ENCODE measurements at regions not wholly inside any gene's neighbourhood (a gene's known extent, or its start where the extent isn't known, plus 50 kb on each side); places are given as distances from the start of the nearest gene placed in this dataset.

DNA sequence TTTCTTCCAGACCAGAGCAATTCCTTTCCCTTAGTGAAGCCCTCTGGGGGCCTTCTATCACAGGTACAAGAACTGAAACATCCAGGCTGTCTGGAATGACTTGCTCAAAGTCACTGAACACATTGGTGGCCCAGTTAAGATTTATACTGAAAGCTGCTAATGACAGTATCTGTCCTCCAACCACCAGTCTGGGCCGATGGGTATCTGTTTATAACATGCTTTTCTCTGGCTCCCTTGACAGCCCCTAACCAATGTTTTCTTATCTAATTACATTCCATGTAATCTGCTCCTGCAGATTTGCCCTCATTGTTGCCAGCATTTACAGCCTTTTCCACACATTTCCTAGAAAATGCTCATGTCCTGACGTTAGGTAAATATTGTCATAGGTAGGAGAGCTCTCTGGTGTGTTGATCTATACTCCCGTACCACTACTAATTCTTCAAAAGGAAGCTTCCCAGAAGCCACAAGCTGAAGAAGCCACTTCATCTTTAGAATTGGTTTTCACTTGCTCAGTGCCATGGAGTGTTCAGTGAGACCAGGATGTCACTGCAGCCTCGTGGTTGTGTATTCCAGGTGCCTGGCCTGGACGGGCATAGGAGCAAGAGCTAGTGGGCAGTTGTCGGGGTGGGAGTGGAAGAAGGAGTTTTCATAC is 163.9 kb downstream of the TSEN15 start:
- DNase-seq, result no peak
- intact Hi-C loops (cut with DNase I; ENCODE audit: low total_unique reads), result no loop called here
- Histone ChIP-seq H3K36me3 (no peaks in the 10 kb centered on the region), H3K9me3 (no peaks in the 10 kb centered on the region), H3K4me1 (peaks cover 0 to 5% (median 0%) of the 10 kb centered on the region in 6 donors), H3K4me3 (no peak overlapping the region), H3K27me3 (replicated peaks in 1 of 7) (no peaks in the 10 kb centered on the region), H3K27ac (no peak overlapping the region)
- no peak for TF ChIP-seq POLR2AphosphoS5 (IDR thresholded peaks at IDR 0.05)
- TF ChIP-seq POLR2A (IDR thresholded peaks at IDR 0.05), result no peak
- TF ChIP-seq, protein P1, sequence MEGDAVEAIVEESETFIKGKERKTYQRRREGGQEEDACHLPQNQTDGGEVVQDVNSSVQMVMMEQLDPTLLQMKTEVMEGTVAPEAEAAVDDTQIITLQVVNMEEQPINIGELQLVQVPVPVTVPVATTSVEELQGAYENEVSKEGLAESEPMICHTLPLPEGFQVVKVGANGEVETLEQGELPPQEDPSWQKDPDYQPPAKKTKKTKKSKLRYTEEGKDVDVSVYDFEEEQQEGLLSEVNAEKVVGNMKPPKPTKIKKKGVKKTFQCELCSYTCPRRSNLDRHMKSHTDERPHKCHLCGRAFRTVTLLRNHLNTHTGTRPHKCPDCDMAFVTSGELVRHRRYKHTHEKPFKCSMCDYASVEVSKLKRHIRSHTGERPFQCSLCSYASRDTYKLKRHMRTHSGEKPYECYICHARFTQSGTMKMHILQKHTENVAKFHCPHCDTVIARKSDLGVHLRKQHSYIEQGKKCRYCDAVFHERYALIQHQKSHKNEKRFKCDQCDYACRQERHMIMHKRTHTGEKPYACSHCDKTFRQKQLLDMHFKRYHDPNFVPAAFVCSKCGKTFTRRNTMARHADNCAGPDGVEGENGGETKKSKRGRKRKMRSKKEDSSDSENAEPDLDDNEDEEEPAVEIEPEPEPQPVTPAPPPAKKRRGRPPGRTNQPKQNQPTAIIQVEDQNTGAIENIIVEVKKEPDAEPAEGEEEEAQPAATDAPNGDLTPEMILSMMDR (IDR thresholded peaks at IDR 0.05 in 8 of 11, conservative IDR thresholded peaks at IDR 0.05 in 3 of 11), result no peak
- 83 to 92% (median 88%) methylated on average over 6 of the region's 6 CpGs for WGBS, 5 donors

DNA sequence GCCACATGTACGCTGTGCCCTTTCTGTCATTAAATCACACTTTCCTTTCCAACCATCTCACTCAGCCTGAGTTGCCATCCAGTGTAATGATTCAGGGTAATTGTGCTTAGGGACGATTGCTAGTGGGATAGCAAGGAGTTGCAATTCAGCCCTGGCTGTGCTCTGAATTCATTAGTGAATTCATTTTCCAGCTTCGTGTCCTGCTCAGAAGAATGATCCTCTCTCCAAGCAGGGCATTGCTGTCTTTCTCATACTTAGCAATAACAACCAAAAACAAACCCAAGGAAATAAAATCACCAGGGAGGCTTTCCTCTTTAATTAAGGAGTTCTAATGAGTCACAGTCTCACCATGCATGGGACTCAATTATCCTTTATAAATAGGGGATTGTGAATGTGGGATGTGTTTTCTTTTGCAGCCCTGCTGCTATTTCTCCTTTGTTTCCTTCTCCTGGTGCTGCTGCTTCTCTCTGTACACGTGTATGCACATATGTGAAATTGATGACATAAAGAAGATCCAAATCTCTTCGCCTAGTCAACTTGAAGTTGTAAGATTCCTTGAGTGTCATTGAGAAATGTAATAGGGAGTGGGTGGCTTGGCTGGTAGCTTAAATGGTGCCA is 167.0 kb downstream of the TSEN15 start:
- no peaks in the 10 kb centered on the region for H3K36me3 ChIP-seq
- H3K4me1 ChIP-seq, result peaks cover 0 to 7% (median 2%) of the 10 kb centered on the region in 6 donors
- H3K27ac ChIP-seq, result no peak overlapping the region
- TF ChIP-seq POLR2A (IDR thresholded peaks at IDR 0.05) (no peak), POLR2AphosphoS5 (IDR thresholded peaks at IDR 0.05) (no peak)
- TF ChIP-seq, protein P1 (IDR thresholded peaks at IDR 0.05 in 8 of 11, conservative IDR thresholded peaks at IDR 0.05 in 3 of 11), result no peak
- 74 to 90% (median 81%) methylated on average over 5 of the region's 5 CpGs for WGBS, 5 donors
- H3K27me3 ChIP-seq (replicated peaks in 1 of 7), result no peaks in the 10 kb centered on the region
- DNase-seq, result no peak
- intact Hi-C loops (cut with DNase I; ENCODE audit: low total_unique reads), result no loop called here
- H3K4me3 ChIP-seq, result no peak overlapping the region
- no peaks in the 10 kb centered on the region for H3K9me3 ChIP-seq

DNA sequence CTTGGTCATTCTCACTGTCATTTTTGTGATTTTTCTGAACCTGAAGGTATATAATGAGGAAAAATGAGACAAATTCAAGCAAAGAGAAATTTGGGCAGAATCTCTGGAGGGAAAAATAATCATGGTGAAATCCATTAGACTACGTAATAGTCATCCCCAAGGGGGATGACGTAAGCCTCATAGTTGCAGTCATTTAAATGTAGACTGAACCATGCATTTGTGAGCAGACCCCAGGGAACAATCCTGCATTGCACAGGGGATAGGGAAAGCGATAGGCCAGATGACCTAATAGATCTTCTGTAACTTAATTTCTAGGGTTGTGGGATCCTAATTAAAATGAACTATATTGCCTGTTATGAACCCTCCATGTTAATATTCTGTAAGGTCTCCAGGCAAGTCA is 167.4 kb upstream of the C1orf21 start:
- no peaks in the 10 kb centered on the region for H3K36me3 ChIP-seq
- TF ChIP-seq POLR2A (IDR thresholded peaks at IDR 0.05), result no peak
- no peak for TF ChIP-seq POLR2AphosphoS5 (IDR thresholded peaks at IDR 0.05)
- no peaks in the 10 kb centered on the region for H3K9me3 ChIP-seq
- intact Hi-C loops (cut with DNase I; ENCODE audit: low total_unique reads), result no loop called here
- H3K4me1 ChIP-seq, result peaks cover 0 to 7% (median 2%) of the 10 kb centered on the region in 6 donors
- no peak overlapping the region for H3K27ac ChIP-seq
- DNase-seq, result no peak
- H3K27me3 ChIP-seq (replicated peaks in 1 of 7), result no peaks in the 10 kb centered on the region
- 45 to 87% (median 73%) methylated on average over 3 of the region's 3 CpGs for WGBS, 5 donors
- no peak overlapping the region for H3K4me3 ChIP-seq

DNA sequence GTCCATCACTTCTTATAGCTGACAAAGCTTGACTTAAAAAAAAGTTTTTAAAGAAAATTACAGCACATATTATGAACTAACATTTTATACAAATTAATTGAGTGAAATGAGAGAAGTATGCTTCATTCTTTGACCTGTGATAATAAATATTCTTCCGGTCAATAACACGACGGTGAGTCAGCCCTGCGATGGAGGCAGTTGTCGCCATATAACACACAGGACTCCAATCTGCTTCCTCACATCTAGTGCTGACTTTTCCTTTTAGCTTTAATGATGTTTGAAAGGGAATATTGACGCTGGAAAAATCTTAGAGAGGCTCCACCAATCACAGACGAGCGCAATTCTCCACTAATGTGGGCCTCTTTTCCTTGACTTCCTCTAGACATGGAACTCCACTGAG is 166.9 kb upstream of the C1orf21 start:
- TF ChIP-seq, protein P1 (IDR thresholded peaks at IDR 0.05 in 8 of 11, conservative IDR thresholded peaks at IDR 0.05 in 3 of 11), result no peak
- TF ChIP-seq POLR2A (IDR thresholded peaks at IDR 0.05) (no peak), POLR2AphosphoS5 (IDR thresholded peaks at IDR 0.05) (no peak)
- H3K4me1 ChIP-seq, result peaks cover 0 to 7% (median 2%) of the 10 kb centered on the region in 6 donors
- no peak for DNase-seq
- H3K27me3 ChIP-seq (replicated peaks in 1 of 7), result no peaks in the 10 kb centered on the region
- no peak overlapping the region for H3K4me3 ChIP-seq
- H3K9me3 ChIP-seq, result no peaks in the 10 kb centered on the region
- intact Hi-C loops (cut with DNase I; ENCODE audit: low total_unique reads), result loop anchor here (10.0 kb wide), 1 partner anchor 145 kb away; no protein-coding TSS in a partner anchor
- H3K36me3 ChIP-seq, result no peaks in the 10 kb centered on the region
- 92 to 96% (median 95%) methylated on average over 8 of the region's 8 CpGs for whole genome bisulfite sequencing, 5 donors
- no peak overlapping the region for H3K27ac ChIP-seq

Data from spleen (tissue), 11 donors.